Body of pancreas (tissue), 4 donors: ENCODE measurements at regions not wholly inside any gene's neighbourhood (a gene's known extent, or its start where the extent isn't known, plus 50 kb on each side); places are given as distances from the start of the nearest gene placed in this dataset.

Experiments used
- POLR2A ChIP-seq, 3 donors: fragments of 450-650 bp; IDR thresholded peaks; one replicate each; pipeline ENCODE4 v1.6.1; 2016; ENCODE audit warnings: antibody characterized with exemption in 3 of 3, mild to moderate bottlenecking in 2 of 3
- TF ChIP-seq, protein P1 (sequence below), 7 experiments: fragments of 450-650 bp in 4 of 7; fragments of 200-600 bp in 3 of 7; sonication (generic) in 3 of 7; IDR thresholded peaks; one replicate each; pipeline ENCODE4 v1.5.1; 2016 to 2019; ENCODE audit warnings: antibody characterized with exemption in 7 of 7

DNA sequence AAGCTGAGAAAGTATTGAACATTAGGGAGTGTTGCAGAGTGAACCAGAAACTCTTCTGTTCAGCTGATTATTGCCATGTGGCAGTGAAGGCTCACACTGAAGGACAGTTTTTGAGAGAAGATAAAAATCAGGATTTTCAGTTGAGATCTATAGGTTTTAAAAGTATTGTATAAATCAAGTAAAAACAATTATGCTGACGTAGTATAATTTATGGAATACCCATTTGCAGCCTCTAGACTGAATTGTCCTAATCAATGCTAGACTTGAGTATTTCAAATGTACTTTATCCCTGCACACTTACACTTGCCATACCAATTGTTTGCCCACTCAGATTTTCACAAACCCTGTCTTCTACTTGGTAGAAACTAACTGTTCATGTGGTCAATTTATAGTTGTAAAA is 245.8 kb downstream of the FRK start:
- TF ChIP-seq, protein P1, sequence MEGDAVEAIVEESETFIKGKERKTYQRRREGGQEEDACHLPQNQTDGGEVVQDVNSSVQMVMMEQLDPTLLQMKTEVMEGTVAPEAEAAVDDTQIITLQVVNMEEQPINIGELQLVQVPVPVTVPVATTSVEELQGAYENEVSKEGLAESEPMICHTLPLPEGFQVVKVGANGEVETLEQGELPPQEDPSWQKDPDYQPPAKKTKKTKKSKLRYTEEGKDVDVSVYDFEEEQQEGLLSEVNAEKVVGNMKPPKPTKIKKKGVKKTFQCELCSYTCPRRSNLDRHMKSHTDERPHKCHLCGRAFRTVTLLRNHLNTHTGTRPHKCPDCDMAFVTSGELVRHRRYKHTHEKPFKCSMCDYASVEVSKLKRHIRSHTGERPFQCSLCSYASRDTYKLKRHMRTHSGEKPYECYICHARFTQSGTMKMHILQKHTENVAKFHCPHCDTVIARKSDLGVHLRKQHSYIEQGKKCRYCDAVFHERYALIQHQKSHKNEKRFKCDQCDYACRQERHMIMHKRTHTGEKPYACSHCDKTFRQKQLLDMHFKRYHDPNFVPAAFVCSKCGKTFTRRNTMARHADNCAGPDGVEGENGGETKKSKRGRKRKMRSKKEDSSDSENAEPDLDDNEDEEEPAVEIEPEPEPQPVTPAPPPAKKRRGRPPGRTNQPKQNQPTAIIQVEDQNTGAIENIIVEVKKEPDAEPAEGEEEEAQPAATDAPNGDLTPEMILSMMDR (IDR thresholded peaks at IDR 0.05): no peak
- TF ChIP-seq POLR2A (IDR thresholded peaks at IDR 0.05): no peak
